GM19328 (cell line): ENCODE measurements at regions not wholly inside any gene's neighbourhood (a gene's known extent, or its start where the extent isn't known, plus 50 kb on each side); places are given as distances from the start of the nearest gene placed in this dataset.

Experiments used
- ATAC-seq: cut with Tn5 transposase; IDR thresholded peaks from one replicate; pipeline ENCODE4 v1.9.1; 2021; ENCODE audit warnings: mild to moderate bottlenecking, moderate library complexity; ENCODE audit not compliant: unreplicated experiment

DNA sequence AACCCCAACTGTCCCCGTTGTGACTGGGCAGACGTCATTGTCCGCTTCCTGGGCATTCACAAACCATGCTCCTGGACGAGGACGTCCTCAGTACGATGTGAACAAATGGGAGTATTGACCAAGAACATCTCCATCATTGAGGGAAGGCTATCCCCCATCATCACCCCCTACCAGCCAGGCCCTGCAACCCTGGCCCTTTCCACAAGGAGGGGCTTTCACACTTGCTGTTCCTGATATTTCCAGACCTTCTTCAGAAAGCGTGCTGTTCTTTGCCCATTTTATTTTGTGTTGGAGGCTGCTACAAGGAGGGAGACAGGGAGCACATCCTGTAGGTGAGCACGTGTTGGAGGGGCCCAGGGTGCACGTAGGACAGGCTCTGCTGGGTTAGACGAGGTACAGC, 277.0 kb upstream of the LRRC3B start:
- ATAC-seq, result no peak

DNA sequence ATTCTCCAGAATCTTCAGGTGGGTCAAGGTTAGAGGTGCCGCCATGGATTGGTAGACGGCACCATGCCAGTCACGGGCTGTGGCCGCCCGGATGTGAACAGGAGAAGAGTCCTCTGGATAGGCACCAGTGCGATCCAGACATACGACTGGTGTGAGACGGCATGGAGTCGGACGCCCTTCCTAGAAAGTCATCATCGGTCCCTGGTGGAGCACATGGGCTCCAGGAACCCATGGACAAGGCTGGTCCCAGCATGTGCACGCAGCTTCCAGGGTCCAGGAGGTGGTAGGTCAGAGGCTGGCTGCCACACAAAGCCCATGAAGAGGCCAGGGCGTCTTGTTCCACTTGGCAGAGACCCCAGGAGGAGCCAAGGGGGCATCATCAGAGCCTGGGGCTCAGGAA, 276.1 kb upstream of the LRRC3B start:
- ATAC-seq, result no peak

DNA sequence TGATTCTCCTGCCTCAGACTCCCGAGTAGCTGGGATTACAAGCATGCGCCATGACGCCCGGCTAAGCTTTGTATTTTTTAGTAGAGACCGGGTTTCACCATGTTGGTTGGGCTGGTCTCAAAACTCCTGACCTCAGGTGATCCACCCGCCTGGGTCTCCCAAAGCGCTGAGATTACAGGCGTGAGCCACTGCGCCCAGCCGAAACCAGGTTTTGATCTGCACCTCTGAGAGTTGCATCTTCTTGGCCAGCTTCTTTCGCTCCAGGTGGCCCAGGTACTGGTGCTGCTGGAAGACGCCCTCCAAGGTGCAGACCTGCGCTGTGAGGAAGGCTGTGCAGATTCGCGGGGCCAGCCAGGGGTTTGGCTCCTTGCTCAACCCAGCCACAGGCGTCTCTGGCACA, 275.4 kb upstream of the LRRC3B start:
- ATAC-seq, result no peak

DNA sequence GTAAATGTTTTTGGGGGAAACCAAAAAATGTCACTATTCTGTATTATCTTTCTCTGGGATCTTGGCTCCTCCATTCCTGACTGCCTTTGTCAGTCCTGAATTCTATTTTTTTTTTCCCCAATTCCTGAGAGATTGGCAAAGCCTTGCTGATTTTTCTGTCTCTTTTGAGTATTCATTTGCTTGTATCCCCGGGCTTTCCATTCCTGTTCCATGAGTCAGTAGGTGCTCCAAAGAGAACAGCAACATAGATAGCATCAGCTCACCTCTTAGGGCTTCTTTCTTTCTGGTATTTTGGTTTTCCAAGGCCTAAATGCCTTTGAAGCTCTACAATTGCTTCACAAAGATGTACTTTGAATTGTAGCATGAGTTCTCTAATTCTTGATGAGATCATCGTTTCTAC, 271.7 kb upstream of the LRRC3B start:
- ATAC-seq, result no peak

DNA sequence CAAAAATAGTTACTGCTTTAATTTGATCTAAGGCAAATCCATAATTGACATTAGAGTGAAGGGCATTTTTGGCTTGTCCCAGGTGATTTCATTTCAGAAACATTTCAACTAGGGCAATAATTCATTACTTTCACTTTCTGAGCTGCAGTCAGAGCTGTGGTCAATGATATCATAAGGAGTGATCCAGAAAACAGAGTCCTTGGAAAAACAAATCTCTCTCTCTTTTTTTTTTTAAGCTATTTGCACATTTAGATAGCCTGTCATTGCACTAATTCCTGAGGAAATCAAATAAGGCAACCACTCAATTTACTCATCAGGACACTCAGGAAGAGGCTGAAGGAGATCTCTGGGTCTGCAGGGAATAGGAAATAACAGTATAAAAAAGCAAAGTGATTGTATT, 269.5 kb upstream of the LRRC3B start:
- ATAC-seq, result no peak

DNA sequence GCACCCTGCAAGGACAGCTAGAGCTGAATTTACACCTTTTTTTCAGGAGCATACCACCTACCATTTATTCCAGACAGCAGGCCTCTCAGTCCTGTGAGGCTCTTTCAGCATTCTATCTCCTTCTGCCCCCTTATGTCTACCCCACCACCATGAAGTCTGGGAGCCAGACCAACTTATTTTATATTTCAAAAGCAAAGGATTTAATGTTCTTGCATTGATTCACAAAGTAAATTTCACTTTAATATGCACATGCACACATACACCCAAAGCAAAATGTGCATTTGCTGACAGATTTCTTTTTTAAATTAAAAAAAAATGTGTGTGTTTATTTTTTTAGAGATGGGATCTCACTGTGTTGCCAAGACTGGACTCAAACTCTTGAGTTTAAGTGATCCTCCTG, 264.2 kb upstream of the LRRC3B start:
- no peak for ATAC-seq

DNA sequence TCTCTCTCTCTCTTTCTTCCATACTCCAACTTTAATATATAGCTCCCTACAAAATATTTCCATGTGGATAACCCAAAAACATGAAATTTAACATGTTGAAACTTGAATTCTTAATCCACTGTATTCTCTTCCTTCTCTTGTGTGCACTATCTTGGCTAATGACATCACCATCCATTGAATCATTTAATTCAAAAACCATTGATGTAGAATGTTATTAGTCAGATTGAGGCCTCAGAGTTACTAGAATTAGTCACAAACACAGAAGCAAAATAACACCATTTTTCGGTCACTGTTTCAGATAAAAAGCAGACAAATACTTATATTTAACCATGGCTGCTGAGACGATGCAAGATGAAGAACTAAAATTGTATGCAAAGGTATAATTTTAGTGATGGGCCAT, 256.9 kb upstream of the LRRC3B start:
- ATAC-seq, result no peak

DNA sequence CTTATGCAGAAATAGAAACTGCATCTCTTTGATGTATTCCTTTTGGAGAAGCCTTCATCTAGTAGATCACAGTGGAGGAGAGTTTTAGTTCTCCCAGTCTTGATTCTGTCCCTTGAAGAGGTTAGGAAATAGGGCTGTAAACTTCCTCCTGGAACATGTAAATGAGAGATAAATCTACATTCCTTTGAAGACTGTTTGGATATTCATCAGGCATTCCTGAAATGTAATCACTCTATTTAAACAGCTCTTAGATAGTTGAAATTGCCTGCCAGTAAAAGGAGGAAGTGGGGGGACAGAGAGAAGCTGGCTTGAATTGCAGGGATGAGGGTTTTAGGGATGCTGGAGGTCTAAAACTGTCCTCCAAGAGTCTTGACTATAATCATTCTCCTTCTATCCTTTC, 254.3 kb upstream of the LRRC3B start:
- no peak for ATAC-seq

DNA sequence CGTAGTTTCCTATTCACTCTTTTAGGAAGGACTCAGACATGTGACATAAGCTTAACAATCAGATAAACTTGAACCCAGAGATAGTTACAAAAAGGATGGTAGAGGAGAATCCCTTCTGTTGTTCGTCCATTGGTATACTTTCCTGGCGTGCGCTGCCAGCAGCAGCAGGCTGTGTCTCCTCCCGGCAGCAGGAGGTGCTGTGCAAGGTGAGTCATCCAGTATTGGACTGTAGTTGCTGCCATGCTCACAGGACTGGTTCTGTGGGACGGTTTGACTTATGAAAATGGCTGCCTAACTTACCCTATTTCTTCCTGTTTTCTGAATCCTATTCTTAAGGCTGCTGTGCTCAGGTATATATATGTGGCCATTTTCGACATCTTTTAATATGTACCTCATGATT, 253.4 kb upstream of the LRRC3B start:
- no peak for ATAC-seq

DNA sequence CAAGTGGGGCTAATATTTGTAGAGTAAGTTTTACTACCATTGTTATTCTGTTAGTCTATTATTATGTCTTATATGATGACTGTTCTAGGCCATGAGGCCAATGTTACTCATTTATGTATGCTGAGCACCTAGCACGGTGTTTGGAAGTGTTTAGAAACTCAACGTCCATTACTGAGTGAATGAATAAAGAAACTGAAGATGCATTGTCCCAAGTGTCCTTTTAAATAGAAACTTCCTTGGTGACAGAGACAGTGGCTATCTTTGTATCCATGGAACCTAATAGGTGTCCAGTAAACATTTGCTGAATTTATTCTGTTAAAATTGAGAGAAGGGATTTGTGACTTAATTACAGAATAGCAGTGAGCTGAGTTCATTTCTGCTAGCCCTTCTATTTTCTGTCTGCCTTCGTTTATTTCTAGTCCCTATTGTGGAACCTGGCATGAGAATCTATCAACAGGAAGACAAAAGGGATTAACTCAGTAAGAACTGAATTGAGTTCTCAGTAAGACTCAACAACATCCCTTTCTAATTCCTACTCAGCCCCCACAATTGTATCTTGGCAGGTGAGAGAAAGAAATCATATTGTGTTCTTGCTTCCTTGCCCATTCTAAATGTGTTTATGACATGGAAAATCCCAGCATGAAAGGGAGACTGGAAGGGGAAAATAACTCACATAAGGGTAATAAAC, 246.6 kb upstream of the LRRC3B start:
- no peak for ATAC-seq

DNA sequence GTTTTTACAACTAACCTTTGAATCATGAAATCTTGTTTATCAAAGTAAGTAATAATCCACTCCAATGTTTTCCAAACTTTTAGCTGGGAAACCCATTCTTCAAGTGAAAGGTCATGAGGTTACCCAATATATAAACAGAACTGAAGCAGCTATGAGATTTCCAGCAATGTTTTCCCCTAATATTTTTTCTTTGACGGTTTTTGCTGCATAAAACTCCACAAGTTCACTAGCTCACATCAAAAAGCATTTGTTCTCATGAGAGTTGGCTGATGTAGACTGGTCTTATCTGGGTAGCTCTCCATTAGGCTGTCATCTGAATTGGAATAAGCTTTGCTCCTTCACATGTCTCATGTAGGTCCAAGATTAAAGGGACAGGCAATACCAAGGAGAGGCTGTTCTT, 241.2 kb upstream of the LRRC3B start:
- no peak for ATAC-seq

DNA sequence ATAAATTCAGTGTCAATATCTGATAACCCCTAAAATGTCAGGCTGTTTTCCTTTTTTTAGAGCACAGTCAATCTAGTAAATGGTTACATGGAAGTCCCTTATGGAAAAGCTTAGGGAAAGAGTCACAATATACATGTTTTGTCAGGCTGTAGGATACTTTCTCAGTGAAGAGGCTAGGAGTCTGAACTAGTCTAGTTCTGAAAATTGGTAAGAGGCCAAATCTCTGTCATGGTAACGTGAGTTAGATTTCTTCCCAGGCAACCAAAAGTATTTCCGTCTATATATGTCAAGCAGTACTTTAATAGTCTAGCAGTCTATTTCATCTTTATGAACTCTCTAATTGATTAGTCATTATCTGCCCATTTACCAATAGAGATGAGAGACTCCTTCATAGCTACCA, 215.9 kb upstream of the LRRC3B start:
- no peak for ATAC-seq

DNA sequence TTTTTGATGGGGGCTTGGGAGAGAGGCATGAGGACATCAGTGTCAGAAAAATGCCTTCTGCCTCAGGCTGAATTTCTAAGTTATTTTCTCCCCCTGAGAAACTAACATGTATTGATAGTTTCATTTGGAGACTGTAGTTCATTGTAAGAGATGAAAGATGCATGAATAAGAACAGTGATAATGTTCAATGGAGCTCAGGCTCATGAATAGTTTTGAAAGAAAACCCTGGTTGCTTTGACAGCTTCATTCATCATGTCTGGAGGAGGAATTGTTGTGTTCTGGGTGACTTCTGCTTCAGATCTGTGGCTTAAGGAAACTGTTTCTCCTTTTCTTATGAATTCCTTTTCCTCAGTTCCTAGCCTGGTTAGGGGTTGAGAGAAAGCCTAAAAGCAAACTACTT, 204.0 kb upstream of the LRRC3B start:
- ATAC-seq, result no peak

DNA sequence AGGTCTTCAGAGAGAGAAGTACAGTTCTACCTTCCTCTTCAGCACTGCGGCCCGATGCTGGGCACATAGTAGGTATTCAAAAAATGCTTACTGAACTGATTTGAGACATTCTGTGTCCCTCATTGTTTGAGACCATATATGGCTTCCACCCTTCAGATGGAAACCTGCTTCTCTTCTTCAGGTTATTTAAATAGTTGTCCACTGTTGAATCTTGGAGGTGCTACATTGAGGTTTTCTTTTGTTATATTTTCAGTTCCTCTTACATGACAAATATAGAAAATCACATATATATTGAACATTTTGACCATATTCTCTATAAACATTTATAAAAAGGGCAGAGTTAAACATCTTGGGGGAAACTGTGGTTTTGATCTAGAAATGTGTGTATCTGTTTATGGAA, 200.2 kb upstream of the LRRC3B start:
- ATAC-seq, result no peak

DNA sequence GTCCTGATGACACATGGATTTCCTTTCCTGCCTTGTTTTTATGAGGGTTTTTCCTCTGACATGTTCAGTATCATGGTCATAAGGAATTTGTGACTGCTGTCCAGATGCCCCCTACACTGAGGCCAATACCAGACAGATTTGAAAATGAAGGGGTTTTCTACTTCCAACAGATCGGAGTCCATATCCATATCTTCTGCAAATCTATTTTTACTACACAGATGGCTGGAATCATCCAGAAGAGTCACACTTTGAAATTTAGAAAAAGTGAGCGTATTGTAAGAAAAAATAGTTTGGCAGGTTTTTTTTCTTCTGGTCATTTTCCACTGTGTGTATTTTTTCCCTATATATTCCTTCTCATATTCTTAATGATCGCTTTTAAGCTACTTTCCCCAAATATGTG, 197.5 kb upstream of the LRRC3B start:
- ATAC-seq, result no peak

DNA sequence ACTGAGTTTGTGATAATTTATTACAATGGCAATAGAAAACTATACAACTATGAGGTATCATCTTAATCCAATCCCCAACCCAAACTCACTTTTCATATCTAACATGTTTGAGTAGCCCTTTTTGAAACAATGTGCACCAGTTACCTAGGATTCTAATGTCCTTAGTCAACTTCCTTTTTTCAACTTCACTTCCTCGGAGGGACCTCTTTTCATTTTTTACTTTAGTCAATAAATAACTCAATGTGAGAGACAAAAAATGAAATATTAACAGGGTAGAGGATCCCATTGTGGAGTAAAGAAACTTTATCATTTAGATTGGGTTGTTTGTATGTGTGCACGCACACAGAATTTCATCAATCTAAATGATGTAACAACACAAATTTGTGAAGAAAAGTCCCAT, 193.6 kb upstream of the LRRC3B start:
- ATAC-seq, result no peak

DNA sequence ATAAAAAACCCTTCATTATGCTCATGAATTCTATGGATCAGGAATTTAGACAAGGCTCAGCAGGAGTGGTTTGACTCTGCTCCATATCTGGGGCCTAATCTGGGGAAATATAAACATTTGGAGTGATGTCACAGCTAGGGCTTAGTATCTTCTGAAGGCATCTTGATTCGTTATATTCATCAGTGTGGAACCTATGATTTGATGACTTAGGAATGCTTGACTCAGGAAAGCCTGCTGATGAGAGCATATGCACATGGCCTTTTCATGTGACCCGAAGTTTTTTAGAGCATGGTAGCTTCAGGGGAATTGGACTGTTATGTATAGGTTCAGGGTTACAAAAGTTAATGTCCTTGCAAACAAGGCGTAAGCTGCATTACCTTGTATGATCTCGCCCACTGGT, 184.9 kb upstream of the LRRC3B start:
- no peak for ATAC-seq

DNA sequence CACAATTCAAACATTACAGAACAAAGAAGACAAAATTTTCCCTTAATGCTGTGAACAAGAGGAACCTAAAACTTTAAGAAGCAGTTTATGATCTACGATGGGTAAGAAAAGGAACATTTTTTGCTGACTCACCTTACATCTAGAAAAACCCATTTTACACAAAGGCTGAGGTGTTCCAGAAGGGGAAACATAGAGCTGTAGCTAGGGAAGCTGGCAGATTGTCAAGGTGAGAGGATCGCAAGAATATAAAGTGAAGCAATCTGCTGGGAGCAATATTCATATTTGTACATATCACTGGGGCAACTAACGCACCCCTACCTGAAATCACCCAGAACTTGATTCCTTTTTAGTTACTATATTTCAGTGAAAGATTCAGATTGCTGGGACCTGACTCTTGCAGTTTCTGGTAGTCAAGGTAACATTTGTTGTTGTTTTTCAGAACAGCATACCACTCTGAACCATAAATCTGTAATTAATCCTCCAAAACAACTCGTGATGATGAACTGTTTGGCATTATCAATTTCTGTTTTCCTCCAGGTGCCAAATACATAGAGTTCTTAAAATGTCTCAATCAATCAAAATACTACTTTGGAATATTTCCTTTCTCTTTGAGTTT, 184.1 kb upstream of the LRRC3B start:
- no peak for ATAC-seq

DNA sequence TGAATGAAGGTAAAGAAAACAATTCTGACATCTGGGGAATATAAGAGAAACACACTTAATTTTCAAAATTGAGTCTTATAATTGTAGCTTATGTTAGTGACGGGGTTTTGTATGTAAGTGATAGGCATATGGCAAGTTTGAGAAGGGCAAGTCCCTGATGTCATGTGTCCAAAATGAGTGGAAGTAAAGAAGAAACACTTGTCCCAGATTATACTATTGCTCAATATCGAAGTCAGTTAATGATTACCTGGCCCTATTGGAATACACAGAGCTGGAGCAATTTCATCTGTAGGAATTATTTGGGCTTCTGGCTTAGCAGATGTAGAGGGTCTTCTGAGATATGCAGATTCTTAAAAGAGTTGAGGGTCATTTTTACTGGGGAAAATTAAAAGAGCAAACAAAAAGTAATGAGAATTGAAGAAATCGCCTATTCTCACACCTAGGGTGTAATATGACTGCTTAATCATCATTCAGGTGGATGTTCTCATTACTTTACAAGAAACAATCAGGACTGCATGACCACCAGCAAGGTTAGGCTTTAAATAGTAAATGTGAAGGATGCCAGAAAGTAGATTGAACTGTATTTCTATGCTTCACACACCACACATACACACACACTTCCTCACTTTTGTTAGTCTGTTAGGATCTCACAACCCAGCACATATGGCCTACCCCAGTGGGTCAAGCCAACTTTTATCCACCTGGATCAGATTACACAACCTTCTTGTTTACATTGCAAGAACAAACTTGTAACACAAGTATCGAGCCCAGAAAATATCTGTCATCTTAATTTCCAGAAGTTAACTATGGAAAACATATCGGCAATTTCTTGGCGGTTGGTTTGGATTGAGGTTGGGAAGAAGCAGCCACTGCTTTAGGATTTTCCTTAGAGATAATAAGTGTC, 183.3 kb upstream of the LRRC3B start:
- no peak for ATAC-seq

DNA sequence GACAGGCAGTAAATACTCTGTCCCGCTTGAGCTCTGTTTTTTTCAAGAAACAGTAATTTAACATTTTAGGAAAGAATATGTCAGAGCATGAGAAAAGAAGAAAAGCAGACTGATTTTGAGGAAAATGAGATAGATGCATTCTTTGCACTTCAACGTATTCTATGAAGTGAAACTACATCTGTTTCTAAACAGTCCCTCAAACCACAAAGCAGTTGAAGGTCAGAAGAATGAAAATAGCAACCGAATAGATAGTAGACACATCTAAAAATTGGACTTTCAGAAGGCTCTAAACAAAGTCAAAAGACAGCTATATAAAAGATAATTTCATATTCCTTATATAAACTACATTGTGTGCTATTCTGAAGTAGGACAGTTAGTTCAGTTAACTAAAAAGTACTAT, 172.6 kb upstream of the LRRC3B start:
- peak; percentile 52 for ATAC-seq

DNA sequence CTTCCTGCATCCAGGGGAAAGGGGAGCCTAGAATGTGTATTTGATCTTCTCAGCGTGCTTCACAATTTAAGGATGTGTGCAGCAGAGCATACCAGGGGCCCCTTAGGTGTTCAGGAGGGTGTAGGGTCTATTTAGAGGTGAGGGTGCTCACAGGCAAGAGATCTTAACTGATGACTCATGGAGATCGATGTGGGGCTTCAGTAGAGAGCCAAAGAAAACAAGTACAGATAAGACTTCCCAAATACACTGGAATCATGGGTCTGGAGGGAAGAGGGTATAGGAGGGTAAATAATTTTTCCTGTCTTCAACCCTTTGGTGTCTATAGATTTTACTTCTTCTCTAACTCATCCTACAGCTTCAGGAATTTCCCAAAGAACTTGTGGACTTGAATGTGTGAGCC, 170.2 kb upstream of the LRRC3B start:
- ATAC-seq, result no peak

DNA sequence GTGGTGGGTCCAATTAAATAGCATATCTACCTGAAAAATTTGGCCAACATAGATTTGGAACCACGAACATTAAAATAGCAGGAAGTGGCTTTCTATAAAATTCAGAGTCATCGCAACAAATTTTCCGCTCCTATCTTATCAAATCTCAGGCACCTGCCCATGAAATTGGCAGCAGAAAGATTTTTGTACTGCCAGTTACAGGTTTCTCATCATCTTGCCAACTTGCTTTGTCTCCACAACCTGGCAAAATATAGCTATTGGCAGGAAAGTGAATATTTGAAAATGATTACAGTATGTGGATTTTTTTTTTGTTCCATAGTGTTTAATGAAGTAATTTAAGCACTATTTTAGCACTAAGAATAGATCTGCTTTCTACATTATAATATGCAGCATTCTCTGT, 161.6 kb upstream of the LRRC3B start:
- no peak for ATAC-seq
